GM21423 (cell line): ENCODE measurements at regions not wholly inside any gene's neighbourhood (a gene's known extent, or its start where the extent isn't known, plus 50 kb on each side); places are given as distances from the start of the nearest gene placed in this dataset.

Experiments
- ATAC-seq: cut with Tn5 transposase; IDR thresholded peaks from one replicate; pipeline ENCODE4 v1.9.1; 2021; ENCODE audit warnings: mild to moderate bottlenecking, moderate library complexity; ENCODE audit not compliant: unreplicated experiment

GRCh38 chr21:35223480-35224156, 174.5 kb upstream of the RUNX1 start:
- no peak for ATAC-seq

DNA sequence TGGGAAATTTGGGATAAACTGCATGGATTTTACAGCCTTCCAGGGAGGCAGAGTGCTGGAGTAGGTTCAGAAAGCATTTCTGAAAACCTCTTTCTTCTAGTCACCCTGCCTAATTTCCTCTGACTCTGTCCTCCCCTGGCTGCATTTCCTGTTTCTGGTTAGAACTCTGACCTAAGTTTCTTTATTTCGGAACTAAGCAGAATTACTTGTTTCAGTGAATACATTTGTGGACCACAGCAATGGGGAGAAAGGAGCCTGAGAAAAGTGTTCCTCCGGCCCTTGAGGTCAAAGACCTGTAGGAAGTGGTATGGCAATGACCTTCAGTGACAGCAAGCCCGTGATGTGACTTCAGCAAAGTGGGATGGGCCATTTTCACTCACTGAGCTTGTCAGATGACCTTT, 173.4 kb upstream of the RUNX1 start:
- ATAC-seq: no peak

DNA sequence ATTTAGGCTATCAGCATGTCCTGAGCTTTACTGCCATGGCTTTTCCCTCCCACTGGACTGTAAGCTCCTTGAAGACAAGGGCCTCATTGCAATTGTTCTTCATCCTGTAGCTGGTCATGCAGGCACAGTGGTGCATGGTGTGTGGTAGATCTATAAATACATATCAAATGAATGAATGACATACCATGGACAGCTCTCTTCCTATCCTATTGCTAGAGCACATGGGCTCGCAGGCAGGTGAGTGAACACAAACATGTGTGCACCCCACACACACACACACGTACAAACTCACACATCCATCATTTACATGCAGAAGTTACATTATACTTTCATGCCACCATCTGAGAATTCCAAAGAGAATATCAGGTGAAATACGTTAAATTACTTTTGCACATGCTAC, 172.9 kb upstream of the RUNX1 start:
- ATAC-seq: no peak

GRCh38 chr21:35220301-35220700, 171.2 kb upstream of the RUNX1 start:
- no peak for ATAC-seq

DNA sequence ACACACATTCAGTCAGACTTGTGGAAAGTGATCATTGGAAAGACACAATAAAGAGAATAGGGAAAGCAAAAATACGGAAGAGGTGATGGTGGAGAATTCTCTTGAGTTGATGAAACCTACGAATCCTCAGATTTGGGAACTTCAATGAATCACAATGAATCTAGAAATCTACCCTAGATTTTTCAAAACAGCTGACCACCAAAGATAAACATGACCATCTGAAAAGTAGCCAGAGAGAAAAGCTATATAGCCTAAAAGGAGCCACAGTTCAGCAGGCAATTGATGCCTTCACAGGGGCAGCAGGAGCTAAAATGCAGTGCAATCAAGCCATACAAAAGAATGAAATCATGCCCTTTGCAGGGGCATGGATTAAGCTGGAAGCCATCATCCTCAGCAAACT, 170.6 kb upstream of the RUNX1 start:
- no peak for ATAC-seq

DNA sequence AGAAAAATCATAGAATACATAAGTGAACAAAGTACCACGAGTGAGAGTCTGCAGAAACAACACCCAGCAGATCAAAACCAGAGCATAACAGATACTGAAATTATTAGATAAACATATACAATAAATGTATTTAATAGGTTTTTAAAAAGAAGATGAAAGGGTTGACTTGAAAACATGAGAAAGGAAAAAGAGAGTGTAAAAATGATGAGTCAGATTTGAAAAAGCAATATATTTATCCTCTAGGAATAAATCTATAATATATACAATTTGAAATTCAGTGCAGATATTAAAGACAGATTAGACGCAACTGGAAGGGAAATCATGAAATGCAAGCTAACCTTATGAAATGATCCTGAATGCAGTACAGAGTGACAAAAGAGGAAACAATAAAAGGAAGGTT, 170.2 kb upstream of the RUNX1 start:
- ATAC-seq: no peak

DNA sequence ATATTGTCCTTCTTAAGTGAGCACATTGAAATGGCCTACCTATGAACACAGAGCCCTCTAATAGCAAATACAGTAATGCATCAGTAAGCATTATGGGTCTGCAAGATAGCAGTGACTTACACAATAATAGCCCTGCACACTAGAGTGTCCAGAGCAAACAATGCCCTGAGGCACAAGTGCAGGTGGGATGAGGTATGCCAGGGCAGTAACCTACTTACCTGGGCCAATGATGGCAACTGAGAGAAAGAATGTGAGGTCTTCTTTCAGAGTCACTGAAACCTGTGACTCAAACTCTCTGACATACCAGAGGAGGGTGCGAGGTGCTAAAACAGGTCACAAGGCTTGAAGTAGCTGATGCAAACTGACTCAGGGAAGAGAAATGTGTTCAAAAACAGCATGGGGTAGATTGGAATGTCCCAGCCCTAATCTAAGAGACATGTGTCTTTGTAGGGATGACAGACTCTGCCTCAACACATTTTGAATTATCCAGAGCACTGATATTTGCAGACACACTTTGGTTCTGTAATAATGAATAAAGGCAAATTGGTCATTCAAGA, 168.5 kb upstream of the RUNX1 start:
- no peak for ATAC-seq

GRCh38 chr21:35216996-35217395, 167.9 kb upstream of the RUNX1 start:
- ATAC-seq: no peak

GRCh38 chr21:35215870-35216269, 166.8 kb upstream of the RUNX1 start:
- ATAC-seq: no peak

DNA sequence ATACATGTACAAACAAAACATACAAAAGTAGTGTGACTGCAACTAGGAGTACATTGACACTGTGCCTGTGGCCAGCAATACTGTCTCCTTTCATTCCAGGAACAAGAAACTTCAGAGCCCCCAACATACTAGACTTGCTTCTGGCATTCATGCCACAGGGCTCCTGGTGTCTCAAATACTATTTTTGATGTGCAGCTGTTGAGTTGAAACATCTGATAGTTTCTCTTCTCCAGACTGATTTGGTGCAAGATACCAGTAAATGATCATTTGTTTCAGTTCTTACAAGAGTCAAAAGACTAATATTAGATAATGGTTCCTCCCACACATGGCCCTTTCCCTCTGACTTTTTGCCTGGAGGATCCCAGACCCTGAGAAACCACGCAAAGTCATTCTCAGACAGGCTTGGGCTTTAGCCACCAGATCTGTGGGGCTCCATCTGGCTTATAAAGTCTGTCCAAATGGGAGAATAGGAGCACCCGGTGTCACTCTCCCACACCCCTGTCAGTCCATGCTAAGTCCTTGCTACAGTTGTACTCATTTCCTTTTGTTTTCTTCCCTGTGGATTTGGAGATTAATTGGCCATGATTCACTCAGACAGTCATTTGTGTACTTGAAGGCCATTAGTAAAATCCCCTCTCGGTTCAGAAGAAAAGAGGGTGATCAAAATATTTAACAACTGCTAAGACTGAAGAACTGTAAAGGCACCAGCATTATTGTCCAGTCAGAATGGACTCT, 163.5 kb upstream of the RUNX1 start:
- no peak for ATAC-seq

GRCh38 chr21:35211782-35212181, 162.7 kb upstream of the RUNX1 start:
- no peak for ATAC-seq

DNA sequence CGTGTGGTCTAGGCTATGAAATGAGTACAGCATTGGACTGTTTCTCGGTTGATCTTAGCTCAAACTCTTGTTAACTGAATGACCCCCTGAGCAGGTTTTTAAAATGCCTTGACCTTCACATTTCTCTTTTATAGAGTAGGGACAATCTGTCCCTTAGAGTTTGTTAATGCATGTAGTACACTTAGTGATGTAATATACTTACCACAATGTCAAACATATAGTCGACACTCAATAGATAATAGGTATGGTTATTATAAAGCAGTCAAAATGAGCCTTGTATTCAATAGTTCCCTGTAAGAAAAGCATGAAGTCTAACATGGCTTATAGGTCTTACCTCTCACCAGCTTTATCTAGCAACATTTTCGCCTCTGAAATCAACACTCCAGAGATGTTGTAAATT, 161.0 kb upstream of the RUNX1 start:
- ATAC-seq: no peak

GRCh38 chr21:35208810-35209517, 159.9 kb upstream of the RUNX1 start:
- ATAC-seq: no peak

GRCh38 chr21:35208104-35208503, 159.0 kb upstream of the RUNX1 start:
- ATAC-seq: no peak

GRCh38 chr21:35207322-35207721, 158.2 kb upstream of the RUNX1 start:
- no peak for ATAC-seq

DNA sequence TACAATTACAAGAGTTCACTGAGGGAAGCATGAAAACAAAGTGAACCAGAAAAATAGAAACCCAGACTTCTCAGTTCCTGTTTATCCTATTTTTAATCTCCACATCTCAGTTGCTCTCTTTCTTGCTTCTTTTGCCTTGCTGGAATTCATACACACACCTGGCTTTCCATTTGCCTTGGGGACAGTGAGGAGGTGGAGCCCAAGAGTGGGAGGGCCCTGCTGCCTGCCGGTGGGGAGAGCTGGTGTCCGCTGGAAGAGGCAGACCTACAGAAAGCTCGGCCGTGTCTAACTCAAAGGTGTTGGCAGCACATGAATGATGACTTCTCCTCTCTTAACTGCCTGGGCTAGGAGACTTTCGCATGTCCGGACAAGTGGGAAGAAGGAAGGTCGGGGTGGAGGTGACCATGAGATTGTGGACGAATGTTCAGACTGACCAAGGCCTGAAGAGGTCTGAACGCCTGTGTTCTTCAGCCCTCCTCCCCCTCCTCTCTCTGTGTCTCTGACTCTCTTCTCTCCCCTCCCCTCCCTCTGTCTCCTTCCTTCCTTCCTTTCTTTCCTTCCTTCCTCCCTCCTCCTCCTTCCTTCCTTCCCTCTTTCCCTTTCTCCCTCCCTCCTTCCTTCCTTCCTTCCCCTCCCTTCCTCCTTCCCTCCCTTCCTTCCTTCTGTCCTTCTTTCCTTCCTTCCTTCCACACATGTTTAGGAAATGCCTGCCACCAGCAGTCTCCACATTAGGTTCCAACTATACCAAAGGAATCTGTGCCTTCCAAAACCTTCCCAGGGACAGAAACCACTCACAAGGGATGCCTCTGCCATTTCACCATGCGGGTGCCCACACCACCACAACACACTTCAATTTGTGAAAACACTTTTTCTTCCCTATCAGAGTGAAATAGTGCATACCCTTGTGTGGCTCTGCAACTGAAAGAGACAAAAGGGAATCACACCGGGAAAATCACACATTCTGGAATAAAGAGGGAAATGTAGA, 157.3 kb upstream of the RUNX1 start:
- no peak for ATAC-seq

GRCh38 chr21:35204850-35205541, 155.9 kb upstream of the RUNX1 start:
- no peak for ATAC-seq

DNA sequence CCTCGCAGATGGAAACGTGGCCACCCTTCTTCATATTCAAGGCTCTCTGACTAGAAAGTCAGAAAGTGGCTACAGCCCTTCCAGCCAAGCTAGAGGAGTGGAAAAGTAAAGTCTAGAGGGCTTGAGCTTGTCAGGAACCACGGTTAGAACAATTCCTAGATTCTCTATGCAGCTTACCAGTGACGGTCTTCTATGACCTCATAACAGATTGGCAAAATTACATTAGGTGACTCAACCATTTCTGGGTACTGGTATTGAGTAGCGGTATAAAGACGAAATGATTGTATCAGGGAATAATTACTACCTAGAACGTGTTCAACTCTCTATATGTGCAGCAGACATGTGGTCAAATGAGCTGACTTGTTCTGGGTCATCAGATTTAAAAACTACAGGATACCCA, 155.0 kb upstream of the RUNX1 start:
- no peak for ATAC-seq

- no peak for ATAC-seq
Observed at GRCh38 chr21:35203093-35203977, 154.2 kb upstream of the RUNX1 start.
